HK-2 (cell line): ENCODE measurements at regions not wholly inside any gene's neighbourhood (a gene's known extent, or its start where the extent isn't known, plus 50 kb on each side); places are given as distances from the start of the nearest gene placed in this dataset.
"Not testable (repeated sequence)": the region's sequence is repeated elsewhere in the genome, so short reads cannot be mapped to it uniquely, and the experiment has no call there.

Experiments used
- DNase-seq: peaks from one replicate; pipeline ENCODE4 v3.0.0-alpha.2; 2018; ENCODE audit not compliant: unreplicated experiment

DNA sequence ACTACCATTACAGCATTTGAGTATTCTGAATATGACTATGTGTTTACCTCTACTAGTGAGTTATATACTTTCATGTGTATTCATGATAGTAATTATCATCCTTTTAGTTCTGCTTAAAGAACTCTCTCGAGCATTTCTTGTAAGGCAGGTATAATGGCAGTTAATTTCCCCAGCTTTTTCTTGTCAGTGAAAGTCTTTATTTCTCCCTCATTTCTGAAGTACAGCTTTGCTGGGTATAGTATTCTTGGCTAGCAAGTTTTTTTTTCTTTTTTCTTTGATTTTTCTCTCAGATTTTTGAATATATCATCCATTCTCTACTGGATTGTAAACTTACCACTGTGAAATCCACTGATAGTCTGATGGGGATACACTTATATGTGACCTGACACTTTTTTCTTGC is 165.9 kb upstream of the ARHGAP5 start:
- DNase-seq: no peak

DNA sequence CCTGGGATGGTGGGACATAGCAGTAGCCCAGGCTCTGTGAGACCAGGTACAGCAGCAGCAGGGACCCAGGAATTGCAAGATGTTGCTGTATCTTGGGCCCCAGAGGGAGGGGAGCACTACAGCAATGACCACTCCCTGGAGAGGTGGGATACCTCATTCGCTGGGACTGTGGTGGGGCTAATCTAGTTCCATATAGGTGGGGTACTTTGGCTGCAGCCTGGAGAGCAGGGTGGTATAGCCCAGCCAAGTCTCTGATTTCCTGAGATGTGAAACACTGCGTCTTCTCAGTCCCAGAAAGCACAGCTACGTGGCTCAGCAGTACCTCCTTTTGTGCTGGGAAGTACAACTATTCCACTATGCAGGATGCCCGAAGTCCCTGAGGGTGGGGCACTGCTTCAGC is 163.7 kb upstream of the ARHGAP5 start:
- DNase-seq: no peak

DNA sequence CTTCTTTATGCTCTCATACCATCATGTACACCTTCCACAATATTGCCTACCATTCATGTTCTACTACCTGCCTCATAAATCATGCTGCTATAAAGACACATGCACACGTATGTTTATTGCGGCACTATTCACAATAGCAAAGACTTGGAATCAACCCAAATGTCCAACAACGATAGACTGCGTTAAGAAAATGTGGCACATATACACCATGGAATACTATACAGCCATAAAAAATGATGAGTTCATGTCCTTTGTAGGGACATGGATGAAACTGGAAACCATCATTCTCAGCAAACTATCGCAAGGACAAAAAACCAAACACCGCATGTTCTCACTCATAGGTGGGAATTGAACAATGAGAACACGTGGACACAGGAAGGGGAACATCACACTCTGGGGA is 158.8 kb upstream of the ARHGAP5 start:
- DNase-seq: not testable (repeated sequence)

DNA sequence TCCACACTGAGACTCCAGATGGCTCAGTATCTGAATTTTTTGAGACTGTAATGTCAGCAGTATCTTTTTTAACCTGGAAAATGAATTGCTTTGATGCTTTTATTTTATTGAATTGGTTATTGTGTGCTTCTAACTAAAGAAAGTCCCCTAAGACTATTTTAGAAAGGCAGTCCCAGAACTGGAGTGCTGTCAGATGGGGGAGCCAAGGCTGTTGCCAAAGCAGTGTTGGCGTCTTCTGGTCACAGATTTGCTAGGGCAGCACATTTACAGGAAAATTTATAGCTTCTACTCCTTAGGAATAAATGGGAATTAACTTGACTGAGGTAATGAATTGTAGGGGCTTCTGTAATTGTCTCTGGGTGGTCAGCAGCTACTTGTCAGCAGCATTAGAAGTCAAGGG is 157.1 kb upstream of the ARHGAP5 start:
- no peak for DNase-seq

DNA sequence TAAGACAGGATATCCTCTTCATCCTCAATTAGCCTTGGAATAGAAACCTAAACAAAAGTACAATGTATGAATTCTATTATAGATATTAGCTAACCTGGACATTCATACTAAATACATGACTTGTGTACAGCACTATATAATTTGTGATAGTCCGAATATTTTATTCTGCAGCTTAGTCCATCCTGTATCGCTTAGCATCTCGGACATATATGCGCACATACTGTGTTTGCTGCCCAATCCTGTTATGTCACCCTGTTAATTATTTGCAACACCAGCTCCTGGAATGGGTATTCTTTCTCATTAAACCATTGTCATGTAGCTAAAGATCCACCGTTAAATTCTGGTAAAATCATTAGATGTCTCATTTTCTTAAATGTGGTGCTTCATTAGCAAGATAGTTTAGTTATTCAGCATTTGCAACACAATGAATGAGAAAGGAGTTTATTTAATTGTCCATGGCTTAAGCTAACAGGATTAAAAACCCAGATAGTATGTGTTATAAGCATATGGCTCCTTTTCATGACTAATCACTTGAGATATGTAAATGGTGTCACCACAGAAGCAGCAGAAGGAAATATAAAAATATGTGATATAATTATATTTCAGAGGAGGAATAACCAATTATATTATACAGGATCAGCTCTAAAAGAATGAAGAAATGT is 156.0 kb upstream of the ARHGAP5 start:
- DNase-seq: no peak

DNA sequence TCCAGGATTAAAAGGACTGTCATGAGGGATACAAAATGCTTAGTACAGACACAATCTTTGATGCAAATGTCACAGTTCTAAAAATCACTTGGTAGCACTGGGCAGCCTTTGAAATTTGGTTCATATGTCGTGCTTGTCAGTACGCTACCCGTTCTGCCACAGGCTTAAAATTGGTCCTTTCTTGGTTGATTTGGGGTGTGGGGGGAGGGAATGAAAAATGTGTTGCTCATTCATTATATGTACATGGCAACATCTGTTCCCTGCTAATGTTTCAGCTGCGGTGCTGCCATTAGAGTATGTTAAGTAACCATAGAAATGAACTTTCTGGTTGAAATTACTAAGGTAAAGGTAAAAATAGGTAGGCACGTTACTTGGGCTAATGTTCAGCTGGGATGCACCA is 155.4 kb upstream of the ARHGAP5 start:
- DNase-seq: no peak

DNA sequence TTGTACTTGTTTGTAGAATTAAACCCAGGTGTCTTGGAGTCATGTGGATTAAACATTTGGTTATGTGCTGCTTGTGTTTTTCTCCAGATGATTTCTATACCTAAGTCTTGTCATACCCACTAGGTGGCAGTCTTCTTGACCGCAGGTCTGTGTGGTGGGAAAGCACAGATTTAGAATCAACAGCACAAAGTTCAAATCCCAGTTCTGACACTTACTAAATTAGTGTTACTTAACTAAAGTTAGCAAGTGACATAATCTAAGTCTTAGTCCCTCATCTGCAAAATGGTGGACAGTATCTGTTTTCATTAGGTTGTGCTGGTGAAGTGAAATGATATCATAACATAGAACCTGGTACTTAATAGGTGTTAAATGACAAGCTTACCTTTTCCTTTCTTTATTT is 151.0 kb upstream of the ARHGAP5 start:
- DNase-seq: no peak

DNA sequence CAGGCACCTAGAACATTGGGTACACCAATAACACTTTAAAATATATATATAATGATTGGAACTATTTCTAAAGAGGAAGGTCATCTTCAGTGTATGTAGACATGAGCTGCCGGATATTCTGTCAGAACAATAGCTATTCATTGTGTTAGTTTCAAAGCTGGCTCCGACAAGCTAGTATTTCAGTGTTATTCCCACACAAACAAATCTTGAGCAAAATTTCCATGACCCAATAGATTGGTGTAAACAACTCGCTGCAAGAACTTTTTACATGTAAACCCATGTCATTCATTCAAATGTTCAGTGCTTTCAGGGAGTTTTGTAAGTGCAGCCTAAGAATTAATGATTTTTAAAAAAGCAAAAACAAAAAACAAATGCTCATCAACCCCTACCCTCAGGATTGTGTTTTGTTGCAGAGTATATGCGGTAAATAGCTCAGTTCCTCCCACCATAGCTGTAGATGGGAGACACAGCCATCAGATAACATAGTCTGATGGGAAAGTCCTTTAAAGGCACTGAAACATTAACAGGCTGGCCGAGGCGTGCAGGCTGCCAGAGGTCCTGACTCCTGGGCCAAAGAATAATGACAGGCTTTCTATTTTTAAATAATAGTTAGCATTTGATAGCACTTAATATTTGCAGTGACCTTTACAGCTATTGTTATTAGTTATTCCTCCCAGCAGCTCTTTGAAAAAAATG is 150.3 kb upstream of the ARHGAP5 start:
- peak; percentile 11 for DNase-seq

DNA sequence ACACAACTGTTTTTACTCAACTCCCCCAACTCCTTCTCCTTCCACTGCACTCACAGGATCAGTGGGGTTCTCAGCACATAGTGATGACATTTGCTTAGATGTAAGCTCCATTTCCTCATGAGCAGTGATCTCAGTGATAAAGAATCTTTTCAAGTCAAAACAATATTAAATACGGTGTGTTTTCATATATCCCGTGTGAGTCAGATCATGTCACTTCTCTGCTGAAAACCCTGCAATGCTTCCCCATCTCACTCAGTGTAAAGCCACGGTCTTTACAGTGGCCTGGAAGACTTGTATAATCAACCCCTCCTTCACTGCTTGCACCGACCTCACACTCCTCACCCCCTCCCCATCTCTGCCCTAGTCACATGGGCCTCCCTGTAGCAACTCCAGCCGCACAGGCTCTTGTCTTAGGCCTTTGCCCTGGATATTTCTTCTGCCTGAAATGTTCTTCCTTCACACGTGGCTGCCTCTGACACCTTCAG is 149.7 kb upstream of the ARHGAP5 start:
- peak; percentile 67 for DNase-seq

DNA sequence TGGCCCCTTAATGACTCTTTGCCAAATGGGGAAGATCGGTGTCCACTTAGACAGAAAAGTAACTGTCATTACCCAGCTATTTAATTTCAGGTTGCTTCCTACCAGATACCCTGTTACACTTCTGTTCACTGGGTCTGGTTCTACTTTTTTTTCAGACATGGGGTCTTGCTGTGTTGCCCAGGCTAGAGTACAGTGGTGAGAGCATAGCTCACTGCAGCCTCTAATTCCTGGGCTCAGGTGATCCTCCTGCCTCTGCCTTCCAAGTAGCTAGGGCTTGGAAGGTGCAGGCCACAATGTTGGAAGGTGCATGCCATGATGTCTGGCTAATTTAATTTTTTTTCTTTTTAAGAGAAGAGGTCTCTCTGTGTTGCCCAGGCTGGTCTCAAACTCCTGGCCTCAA is 147.0 kb upstream of the ARHGAP5 start:
- no peak for DNase-seq

DNA sequence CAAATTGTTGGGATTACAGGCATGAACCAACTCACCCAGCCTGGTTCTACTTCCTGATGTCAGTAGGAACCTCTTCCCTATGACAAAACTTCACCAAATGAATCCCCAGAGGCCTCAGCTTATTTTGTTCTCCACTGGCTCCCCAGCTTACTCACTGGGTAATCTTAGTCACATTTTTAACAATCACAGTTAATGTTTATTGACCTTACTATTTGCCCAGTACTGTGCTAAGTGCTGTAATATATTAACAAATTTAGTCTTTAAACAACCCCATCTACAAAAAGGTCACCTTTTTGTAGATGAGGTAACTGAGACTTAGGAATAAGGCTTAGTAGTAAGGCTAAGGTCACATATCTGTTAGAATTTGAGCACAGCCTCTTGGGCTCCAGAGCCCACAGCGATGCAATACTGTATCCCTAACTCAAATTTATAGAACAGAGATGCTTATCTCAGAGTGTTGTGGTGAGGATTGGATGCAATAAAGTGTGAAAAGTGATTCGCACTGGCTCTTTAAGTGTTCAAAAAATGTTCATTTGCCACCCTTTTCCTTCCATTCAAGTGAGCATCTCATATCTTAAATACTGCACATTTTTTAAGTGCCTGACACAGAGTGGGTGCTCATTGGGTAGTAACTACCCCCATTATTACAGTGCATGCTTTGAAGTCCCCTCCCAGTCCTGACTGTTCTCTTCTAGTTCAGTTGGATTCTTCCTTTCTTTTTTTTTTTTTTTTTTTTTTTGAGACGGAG is 146.4 kb upstream of the ARHGAP5 start:
- peak; percentile 45 for DNase-seq

DNA sequence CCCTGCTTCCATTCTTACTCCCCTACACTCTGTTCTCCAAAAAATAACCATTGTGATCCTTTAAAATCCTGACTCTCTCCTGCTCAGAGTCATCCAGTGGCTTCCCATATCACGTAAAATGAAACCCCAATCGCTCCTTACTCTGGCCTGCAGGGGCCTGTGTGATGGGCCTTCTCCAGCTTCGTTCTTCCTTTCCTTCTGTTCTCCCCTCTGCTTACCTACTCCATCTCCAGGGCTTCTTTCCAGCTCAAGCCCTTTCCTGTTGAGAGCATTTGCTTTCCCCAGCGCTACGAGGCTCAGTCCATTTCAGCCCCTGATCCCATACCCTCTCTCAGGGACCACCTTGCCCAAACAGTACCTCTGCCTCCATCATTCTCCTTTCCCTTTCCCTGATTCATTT is 144.4 kb upstream of the ARHGAP5 start:
- DNase-seq: no peak

DNA sequence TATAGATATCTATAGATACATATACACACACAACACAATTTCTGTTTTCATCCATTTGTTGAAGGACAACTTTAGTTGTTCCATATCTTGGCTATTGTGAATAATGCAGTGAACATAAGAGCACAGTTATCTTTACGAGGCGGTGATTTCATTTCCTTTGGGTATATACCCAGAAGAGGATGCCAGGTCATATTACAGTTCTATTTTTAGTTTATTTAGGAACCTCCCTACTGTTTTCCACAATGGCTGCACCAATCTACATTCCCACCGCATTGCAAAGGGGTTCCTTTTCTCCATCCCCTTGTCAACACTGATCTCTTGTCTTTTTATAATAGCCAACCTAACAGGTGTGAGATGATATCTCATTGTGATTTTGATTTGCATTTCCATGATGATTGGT is 143.4 kb upstream of the ARHGAP5 start:
- no peak for DNase-seq

DNA sequence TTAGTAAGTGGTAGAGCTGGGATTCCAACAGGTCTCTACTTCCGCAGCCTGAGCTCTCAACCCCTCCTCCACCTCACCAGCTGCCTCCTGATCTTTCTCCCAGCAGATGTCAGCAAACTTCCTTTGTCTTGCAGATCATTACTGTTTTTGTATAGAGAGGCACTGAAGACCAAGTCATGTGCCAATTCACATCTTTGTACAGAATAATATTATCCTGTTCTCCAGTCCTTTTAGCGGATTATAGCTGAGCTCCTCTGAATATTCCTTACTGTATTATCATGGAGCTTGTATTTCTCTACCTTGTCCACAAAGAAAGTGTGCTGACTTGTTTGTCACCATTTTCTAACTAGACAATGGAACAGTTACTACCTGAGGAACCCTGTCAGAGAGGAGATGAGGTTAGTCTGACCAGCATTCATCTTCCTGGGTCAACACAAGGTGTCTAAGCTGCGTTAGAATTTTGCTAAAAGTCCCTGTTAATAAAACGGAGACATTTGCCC is 142.3 kb upstream of the ARHGAP5 start:
- peak; percentile 31 for DNase-seq

DNA sequence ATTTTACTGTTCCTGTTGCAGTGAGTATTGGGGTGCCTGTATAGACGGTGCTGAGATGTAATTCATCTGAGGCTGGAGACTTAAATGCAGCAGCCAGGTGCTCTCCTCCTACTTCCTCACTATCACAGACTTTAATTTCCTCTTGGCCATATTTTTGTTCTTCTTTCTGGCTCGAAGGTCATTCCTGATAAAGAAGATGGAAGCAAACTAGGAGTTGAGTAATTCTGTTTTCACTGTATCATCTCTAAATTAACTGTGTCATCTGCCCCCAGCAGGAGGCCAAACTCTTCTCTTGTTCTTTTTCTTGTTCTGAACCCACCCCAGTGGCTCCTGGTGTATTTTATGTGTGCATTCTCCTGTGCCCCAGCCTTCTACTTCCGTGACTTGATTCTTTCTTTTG is 141.7 kb upstream of the ARHGAP5 start:
- no peak for DNase-seq

DNA sequence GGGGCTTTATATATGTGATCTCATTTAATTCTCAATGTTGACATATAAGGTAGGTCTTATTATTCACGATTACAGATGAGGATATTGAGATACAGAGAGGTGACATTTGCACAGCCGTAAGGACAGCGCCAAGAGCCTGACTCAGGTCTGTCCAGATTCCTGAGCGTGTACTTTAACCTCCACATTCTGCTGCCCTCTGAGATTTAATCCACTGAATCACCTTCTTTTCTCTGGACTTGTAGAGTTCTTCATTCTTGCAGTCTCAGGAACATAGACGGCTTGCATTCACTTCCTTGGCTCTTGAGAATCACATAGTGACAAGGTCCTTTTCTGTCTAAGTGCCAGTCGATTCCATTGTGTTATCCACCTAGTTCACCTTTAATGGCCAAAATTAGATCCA is 141.0 kb upstream of the ARHGAP5 start:
- DNase-seq: no peak

DNA sequence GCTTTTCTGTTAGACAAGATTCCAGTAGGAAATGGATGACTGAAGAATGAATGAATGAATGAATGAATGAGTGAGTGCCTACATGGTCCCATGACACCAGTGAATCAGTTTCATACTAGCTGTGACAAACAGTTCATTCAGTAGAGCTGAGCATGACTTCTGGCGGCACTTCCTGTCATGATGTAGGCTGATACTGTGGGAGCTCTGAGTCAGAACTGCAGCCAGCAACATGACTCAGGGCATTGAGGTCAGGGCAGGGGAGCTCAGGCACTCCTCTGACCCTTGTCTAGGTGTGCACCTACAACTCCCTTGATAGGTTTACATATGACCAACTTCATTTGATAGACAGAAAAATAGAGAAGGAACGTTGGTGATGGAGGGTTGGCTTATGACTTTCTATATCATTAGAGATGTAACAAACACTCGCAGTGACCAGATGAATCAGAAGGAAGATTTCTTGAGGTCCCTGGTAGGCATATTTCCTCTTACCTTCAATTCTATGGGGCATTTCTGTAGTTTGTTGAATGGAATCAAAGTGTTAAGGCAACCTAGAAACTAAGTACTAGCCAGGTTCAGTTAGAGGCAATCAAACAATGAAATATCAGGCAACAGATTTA is 139.3 kb upstream of the ARHGAP5 start:
- DNase-seq: peak; percentile 82

DNA sequence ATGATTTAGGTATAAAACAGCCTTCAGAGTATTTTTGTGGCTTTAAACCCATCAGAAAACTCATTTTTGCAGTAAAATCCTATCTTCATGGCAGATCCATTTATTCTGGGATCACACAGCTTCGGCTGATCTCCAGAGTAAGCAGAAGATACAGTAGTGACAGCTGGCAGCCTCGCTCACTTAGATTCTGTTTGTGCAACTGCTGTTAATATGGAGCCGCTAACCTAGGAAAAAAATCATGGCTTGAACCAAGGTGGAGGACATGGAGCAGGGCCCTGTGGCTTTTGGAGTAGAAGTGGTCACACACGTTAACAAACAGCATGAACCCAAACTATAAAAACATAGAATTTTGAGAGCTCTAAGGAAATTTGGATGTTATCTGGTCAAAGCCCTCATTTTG is 137.2 kb upstream of the ARHGAP5 start:
- DNase-seq: no peak

DNA sequence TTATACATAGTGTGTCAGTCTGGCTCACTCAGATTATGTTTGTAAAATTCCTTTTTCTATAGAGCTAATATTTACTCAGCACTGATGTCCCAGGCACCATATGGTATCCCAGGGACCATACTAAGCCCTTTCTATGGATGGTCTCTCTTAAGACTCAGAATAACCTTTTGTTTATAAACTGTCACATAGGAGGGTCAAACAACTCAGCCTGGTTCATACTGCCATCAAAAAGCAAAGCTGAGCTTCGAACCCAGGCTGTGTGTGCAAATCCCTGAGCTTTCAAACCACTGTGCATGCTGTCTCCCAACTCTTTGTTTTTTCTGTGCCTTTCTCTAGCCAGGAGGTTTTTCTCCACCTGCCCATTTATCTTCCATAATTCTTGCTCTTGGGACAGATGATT is 135.6 kb upstream of the ARHGAP5 start:
- DNase-seq: no peak

DNA sequence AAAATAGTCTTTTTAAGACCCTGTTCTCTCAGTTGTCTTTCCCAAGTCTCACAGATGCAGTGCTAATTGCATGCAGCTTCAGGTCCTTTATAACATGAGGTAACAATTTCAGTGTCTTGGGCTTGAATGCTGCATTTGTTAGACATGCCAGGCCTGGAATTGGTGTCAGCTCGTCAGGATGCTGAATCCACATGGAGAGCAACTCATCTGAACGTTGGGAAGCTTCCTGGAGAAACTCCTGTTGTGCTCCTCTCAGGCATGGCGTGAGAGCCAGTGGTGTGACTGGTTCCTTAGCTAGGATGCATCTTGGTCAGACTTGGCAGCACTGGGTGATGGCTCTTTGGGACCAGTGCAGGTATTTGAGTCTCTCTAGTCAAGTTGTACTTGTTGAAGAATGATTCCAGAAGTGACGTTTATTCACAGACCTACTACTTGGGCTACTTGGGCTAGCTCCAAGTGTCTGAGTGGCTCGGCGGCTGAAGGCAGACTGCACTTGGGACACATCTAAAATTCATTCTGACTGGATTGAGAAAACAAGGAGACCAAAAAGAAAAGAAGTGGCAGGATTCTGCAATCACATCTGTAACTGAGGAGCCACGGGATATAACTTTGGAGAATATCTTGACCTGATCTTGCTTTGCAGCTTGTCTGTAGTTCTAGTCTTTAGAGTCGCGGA is 134.8 kb upstream of the ARHGAP5 start:
- DNase-seq: no peak

DNA sequence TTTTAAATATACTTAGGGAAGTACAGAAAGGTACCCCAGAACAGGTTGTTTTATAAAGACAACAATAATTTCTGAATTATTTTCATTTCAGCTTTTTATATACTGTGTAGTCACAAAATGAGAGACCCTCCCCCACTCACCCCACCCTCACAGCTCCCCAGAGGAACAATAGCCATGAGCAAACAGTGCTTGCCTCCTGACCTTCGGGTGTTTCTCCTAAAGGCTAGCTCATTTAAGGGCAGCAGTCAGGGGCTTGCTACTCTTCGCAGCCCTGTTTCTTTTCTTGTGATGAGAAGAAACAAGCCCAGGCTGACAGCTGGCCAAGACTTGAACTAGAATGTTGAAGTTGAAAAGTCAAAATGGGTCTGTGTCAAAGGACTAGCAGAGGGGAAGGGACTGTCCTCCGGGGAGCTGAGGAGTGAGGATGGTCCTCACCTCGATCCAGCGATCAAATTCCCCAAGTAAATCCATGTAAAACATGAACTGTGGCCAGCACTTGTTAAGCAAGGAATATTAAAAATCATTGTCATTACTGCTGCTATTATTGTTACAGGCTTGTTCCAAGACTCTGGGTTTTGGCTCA is 133.8 kb upstream of the ARHGAP5 start:
- no peak for DNase-seq
